PC-3 (cell line): ENCODE measurements at regions not wholly inside any gene's neighbourhood (a gene's known extent, or its start where the extent isn't known, plus 50 kb on each side); places are given as distances from the start of the nearest gene placed in this dataset.

Source experiments
- CTCF ChIP-seq: fragments of 300-600 bp; sonication (generic); conservative IDR thresholded peaks from 2 replicates; pipeline ENCODE4 v1.5.1; 2017; ENCODE audit warnings: antibody characterized with exemption, low read depth, mild to moderate bottlenecking, low read length
- EZH2 ChIP-seq: fragments of 300-600 bp; sonication (generic); IDR thresholded peaks from one replicate; pipeline ENCODE4 v1.6.1; 2017; ENCODE audit warnings: antibody characterized with exemption, mild to moderate bottlenecking, low read length; ENCODE audit not compliant: unreplicated experiment
- EZH2phosphoT487 ChIP-seq: fragments of 300-600 bp; sonication (generic); IDR thresholded peaks from 2 replicates; pipeline ENCODE4 v1.6.1; 2018; ENCODE audit warnings: mild to moderate bottlenecking, antibody characterized with exemption, low read length, borderline replicate concordance

- TF ChIP-seq EZH2 = no peak
- TF ChIP-seq CTCF = no peak
- no peak for TF ChIP-seq EZH2phosphoT487
These were observed 108.7 kb upstream of the RGMB start for GRCh38 chr5:98664736-98665135.
